Ovary (tissue), 7 donors: ENCODE measurements at regions not wholly inside any gene's neighbourhood (a gene's known extent, or its start where the extent isn't known, plus 50 kb on each side); places are given as distances from the start of the nearest gene placed in this dataset.

Experiments used
- DNase-seq, 5 donors: peaks; one replicate each; pipeline ENCODE4 v3.0.0-alpha.2; 2019 to 2020
- H3K27ac ChIP-seq, 2 donors: fragments of 200-600 bp; one replicate each; pipeline versions ENCODE4 v1.5.1 to v1.8.0; 2019 to 2022
- H3K27me3 ChIP-seq: fragments of 200-600 bp; one replicate; pipeline ENCODE4 v1.8.0; 2022
- H3K36me3 ChIP-seq: fragments of 200-600 bp; sonication (generic); one replicate; pipeline ENCODE4 v1.5.1; 2019
- H3K4me1 ChIP-seq: one replicate; pipeline ENCODE4 v1.8.1; 2013; ENCODE audit warnings: mild to moderate bottlenecking, moderate library complexity; ENCODE audit not compliant: insufficient read depth
- H3K4me3 ChIP-seq: fragments of 200-600 bp; sonication (generic); one replicate; pipeline ENCODE4 v1.5.1; 2017
- H3K9me3 ChIP-seq, 2 donors: fragments of 200-600 bp in 1 of 2; sonication (generic) in 1 of 2; one replicate each; pipeline versions ENCODE4 v1.5.1 to v1.8.1; 2013 to 2019; ENCODE audit warnings: mild to moderate bottlenecking in 1 of 2, moderate library complexity in 1 of 2
- CTCF ChIP-seq, 3 donors: fragments of 450-650 bp in 2 of 3; fragments of 200-600 bp in 1 of 3; IDR thresholded peaks; one replicate each; pipeline versions ENCODE4 v1.5.1 to v1.8.0; 2016 to 2022; ENCODE audit warnings: antibody characterized with exemption in 3 of 3, mild to moderate bottlenecking in 1 of 3
- EP300 ChIP-seq: sonication (generic); formaldehyde crosslinking; IDR thresholded peaks from one replicate; pipeline ENCODE4 v1.6.1; 2017; ENCODE audit warnings: antibody characterized with exemption
- POLR2A ChIP-seq: fragments of 450-650 bp; IDR thresholded peaks from one replicate; pipeline ENCODE4 v1.6.1; 2017; ENCODE audit warnings: antibody characterized with exemption, mild to moderate bottlenecking, moderate library complexity
- WGBS, 3 donors: extraction: QIAGEN DNeasy Blood & Tissue Kit in 1 of 3; methylation state at CpG; one replicate each; pipeline versions ENCODE4 v1.1.5 to v1.1.7; 2013 to 2017; 5-methylcytosine and 5-hydroxymethylcytosine counted together
- intact Hi-C, 4 donors: fragments of 100-400 bp; cut with DNase I; formaldehyde crosslinking; loops; one replicate each; pipeline versions ENCODE4 v1.11.0 to v1.15.1; 2022 to 2023
- donor health status: DM: no; HTN: no; CAD: no; lungs with moderate emphysema.
- donor health status: DM: no; HTN: no; CAD: no.
- donor health status: Bipolar disorder and iron deficiency.
- donor health status: DM: no; HTN: no; CAD: no.
- donor health status: DM: yes; HTN: yes; CAD: no.

- Histone ChIP-seq H3K36me3 (no peaks in the 10 kb centered on the region), H3K4me3 (no peak overlapping the region), H3K27ac (peak overlapping the region; percentile 69 to 78), H3K4me1 (peaks cover 10% of the 10 kb centered on the region), H3K9me3 (no peaks in the 10 kb centered on the region), H3K27me3 (no peaks in the 10 kb centered on the region)
- WGBS, 3 donors = 41 to 56% (median 48%) methylated on average over 15 of the region's 15 CpGs
- intact Hi-C loops = loop anchor here in 1 of 4 donors (5.0 kb wide), 1 partner anchor 164 kb away; no protein-coding TSS in a partner anchor
- peak in 4 of 5 donors; percentile 30 to 64 (median 58) for DNase-seq
- TF ChIP-seq POLR2A = no peak
- no peak for TF ChIP-seq EP300
- TF ChIP-seq CTCF (IDR thresholded peaks at IDR 0.05) = no peak
Observed at GRCh38 chr1:234886081-234886984, 242.3 kb downstream of the TOMM20 start.

GRCh38 chr1:234885601-234886000 lies 243.0 kb downstream of the TOMM20 start:
- intact Hi-C loops = loop anchor here in 1 of 4 donors (5.0 kb wide), 1 partner anchor 163 kb away; no protein-coding TSS in a partner anchor
- WGBS, 3 donors = 58 to 63% (median 62%) methylated on average over 8 of the region's 8 CpGs

GRCh38 chr1:234884701-234885100 lies 243.9 kb downstream of the TOMM20 start:
- H3K36me3 ChIP-seq = no peaks in the 10 kb centered on the region
- no peaks in the 10 kb centered on the region for H3K27me3 ChIP-seq
- no peak overlapping the region for H3K27ac ChIP-seq
- H3K4me1 ChIP-seq = peaks cover 10% of the 10 kb centered on the region
- no peaks in the 10 kb centered on the region for H3K9me3 ChIP-seq
- DNase-seq = no peak
- H3K4me3 ChIP-seq = no peak overlapping the region
- TF ChIP-seq EP300 (no peak), POLR2A (no peak), CTCF (IDR thresholded peaks at IDR 0.05) (no peak)
- intact Hi-C loops = loop anchor here in 1 of 4 donors (5.0 kb wide), 1 partner anchor 162 kb away; no protein-coding TSS in a partner anchor

More at GRCh38 chr1:234885601-234886000, 243.0 kb downstream of the TOMM20 start:
- peaks cover 10% of the 10 kb centered on the region for H3K4me1 ChIP-seq
- H3K27ac ChIP-seq = peak overlapping the region; percentile 69 to 78
- H3K4me3 ChIP-seq = no peak overlapping the region
- no peaks in the 10 kb centered on the region for H3K9me3 ChIP-seq
- no peak for TF ChIP-seq EP300
- no peak for TF ChIP-seq CTCF (IDR thresholded peaks at IDR 0.05)
- H3K27me3 ChIP-seq = no peaks in the 10 kb centered on the region
- peak in 1 of 5 donors; percentile 52 for DNase-seq
- H3K36me3 ChIP-seq = no peaks in the 10 kb centered on the region

- DNase-seq = no peak
- Histone ChIP-seq H3K36me3 (no peaks in the 10 kb centered on the region), H3K4me1 (peaks cover 10% of the 10 kb centered on the region), H3K27ac (no peak overlapping the region), H3K9me3 (no peaks in the 10 kb centered on the region), H3K4me3 (no peak overlapping the region), H3K27me3 (no peaks in the 10 kb centered on the region)
- 92 to 96% (median 92%) methylated on average over 6 of the region's 6 CpGs for WGBS, 3 donors
- TF ChIP-seq EP300 (no peak), POLR2A (no peak), CTCF (IDR thresholded peaks at IDR 0.05) (no peak)
- intact Hi-C loops = no loop called here
Observed at GRCh38 chr1:234884006-234884405, 244.6 kb downstream of the TOMM20 start.
